HG02588 (cell line): ENCODE measurements at regions not wholly inside any gene's neighbourhood (a gene's known extent, or its start where the extent isn't known, plus 50 kb on each side); places are given as distances from the start of the nearest gene placed in this dataset.
"Not testable (repeated sequence)": the region's sequence is repeated elsewhere in the genome, so short reads cannot be mapped to it uniquely, and the experiment has no call there.

Experiments
- ATAC-seq: cut with Tn5 transposase; IDR thresholded peaks from one replicate; pipeline ENCODE4 v1.9.1; 2021; ENCODE audit warnings: mild to moderate bottlenecking, moderate library complexity; ENCODE audit not compliant: unreplicated experiment

DNA sequence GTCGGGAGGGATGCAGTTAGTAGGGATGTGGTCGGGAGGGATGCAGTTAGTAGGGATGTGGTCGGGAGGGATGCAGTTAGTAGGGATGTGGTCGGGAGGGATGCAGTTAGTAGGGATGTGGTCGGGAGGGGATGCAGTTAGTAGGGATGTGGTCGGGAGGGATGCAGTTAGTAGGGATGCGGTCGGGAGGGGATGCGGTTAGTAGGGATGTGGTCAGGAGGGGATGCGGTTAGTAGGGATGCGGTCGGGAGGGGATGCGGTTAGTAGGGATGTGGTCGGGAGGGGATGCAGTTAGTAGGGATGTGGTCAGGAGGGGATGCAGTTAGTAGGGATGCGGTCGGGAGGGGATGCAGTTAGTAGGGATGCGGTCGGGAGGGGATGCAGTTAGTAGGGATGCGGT, 96.2 kb downstream of the BDH1 start:
- not testable (repeated sequence) for ATAC-seq

DNA sequence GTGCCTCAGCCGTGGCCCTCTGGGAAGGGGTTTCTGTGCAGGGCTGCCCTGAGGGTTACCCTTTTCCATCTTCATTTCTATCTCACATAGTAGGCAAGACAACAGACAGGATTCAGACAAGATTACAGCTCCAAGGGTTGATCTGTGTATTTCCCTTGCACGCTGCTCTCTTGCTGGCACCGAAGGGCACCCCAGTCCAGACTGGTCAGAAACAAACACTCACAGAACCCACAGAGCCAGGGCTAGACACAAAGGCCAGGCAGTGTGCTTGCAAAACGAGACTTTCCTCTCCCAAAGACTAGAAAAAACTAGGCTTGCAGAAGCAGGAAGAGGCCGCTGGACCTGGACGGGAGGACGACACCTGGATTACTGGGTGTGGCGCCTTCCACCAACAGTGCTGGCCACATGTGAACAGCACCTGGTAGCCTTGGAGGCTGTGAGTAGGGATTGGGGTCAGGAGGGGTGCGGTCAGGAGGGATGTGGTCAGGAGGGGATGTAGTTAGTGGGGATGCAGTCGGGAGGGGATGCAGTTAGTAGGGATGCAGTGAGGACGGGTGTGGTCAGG, 96.8 kb downstream of the BDH1 start:
- ATAC-seq = no peak

GRCh38 chr3:197458179-197458707, 97.5 kb downstream of the BDH1 start:
- no peak for ATAC-seq

- peak; percentile 65 for ATAC-seq
Observed at GRCh38 chr3:197456261-197457091, 99.3 kb downstream of the BDH1 start.

DNA sequence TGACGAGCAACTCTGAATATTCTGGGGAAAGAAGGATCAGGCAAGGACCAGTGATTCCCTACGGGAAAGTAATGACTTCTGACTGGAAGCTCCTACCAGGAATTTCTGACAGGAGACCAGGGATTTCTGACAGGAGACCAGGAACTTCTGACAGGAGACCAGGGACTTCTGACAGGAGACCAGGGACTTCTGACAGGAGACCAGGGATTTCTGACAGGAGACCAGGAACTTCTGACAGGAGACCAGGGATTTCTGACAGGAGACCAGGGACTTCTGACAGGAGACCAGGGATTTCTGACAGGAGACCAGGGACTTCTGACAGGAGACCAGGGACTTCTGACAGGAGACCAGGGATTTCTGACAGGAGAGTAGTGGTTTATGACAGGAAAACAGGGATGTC, 100.9 kb downstream of the BDH1 start:
- ATAC-seq = not testable (repeated sequence)

- no peak for ATAC-seq
Observed at GRCh38 chr3:197454014-197454413, 101.8 kb downstream of the BDH1 start.

DNA sequence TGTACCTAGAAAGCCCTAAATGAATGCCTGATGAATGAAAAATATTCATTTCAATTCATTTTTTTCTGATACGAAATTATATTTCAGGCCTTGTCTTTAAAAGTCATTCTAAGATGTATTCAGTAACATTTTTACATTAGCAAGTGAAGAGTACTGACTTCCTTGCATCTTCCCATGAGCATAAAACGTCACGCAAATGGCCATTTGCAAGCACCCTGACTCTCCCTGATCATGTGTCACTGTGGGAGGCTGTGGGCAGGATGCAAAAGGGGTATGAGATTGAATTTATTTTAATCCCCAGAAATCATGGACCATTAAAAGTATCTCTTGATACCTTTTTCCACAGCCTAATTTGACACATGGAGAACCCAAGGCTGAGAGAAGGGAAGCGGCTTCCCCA, 105.0 kb downstream of the BDH1 start:
- ATAC-seq = no peak

GRCh38 chr3:197450308-197450707, 105.5 kb downstream of the BDH1 start:
- no peak for ATAC-seq

DNA sequence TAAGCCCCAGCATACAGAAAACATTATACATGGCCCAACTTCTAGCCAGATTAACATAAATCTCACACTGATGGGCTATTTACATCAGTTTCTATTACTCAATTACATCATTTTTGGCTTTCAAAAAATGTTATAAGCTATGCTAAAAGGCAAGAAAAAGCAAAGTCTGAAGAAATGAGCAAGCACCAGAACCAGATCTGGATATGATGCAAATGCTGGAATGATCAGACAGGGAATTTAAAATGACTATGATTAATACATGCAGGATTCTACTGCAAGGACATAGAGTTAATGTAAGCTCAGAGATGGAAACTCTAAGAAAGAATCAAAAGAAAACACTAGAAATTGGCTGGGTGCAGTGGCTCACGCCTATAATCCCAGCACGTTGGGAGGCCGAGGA, 106.6 kb downstream of the BDH1 start:
- not testable (repeated sequence) for ATAC-seq

- ATAC-seq = not testable (repeated sequence)
Observed at GRCh38 chr3:197447781-197448180, 108.0 kb downstream of the BDH1 start.

- no peak for ATAC-seq
Observed at GRCh38 chr3:197447057-197447456, 108.7 kb downstream of the BDH1 start.

DNA sequence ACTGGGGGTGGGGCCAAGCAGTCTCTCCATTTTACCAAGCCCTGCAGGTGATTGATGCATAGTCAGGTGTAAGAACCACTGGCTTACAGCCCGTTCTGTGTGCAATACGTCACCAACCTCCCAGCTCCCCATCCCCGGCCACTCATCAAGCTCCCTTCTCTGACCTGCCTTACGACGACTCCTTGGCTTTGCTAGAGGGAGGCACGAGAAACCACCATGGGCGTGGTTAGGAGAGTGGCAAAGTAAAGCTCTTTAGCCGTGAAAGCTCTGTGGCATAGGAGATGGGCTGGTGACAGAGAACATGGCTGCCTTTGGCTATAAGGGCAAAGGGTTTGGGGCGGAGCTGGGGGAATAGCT, 109.1 kb downstream of the BDH1 start:
- no peak for ATAC-seq

GRCh38 chr3:197445896-197446699, 109.7 kb downstream of the BDH1 start:
- ATAC-seq = no peak

GRCh38 chr3:197444793-197445379, 110.9 kb downstream of the BDH1 start:
- ATAC-seq = no peak

DNA sequence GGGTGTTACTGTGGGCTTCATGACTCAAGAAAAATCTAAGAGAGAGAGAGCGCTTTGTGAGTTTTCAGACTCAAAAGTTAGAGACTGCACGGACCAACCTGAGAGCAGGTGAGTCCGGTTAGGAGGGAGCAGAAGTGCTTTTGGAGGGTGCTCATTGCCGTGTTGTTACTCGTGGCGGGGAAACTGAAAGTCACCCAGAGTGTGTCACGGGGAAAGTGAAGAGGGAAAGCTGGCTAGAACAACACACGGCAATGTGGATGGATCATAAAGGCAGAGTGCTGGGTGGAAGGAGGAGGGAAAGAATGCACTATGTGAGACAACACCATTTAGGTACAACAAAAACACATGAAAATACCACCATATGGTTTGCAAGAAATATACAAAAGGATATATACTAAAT, 112.3 kb downstream of the BDH1 start:
- ATAC-seq = no peak

DNA sequence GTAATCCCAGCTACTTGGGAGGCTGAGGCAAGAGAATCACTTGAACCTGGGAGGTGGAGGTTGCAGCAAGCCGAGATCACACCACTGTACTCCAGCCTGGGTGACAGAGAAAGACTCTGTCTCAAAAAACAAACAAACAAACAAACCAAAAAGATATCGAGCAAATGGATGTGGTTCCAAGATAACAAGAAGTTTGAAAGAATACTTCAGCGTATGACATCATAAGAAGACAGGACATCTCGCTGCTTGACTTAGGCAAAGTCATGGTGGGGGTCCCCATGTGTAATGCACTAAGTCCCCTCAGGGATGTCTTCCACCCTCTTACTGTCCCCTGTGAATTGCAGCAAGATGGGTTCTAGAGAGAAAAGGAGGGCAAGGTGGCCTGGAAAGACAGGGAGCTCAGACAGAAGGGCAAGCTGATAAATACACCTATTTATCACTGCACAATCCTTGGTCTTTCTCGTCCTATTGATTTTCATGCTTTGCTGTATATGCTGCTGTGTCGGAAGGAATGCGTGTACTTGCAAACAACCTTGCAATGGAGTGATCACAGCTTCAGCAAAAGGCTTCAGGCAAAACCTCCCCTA, 115.0 kb downstream of the BDH1 start:
- no peak for ATAC-seq

DNA sequence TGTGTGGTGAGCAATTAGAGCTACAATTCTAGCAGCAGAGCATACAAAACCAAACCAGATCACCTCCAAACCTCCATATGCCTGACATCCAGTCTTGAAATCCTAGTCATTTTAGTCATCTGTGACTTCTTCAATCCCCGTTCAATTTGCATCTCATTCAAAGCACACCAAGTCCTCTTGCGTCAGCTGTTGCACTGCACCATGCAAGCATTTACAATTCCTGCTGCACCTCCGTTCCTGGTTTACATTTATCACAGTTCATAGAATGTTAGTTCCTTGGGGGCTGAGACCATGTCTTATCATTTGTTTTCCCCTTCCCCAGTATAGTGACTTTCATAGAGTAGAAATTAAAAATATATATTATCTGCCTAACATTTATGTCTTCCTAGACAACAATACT, 116.9 kb downstream of the BDH1 start:
- ATAC-seq = no peak

GRCh38 chr3:197435426-197435825, 120.3 kb downstream of the BDH1 start:
- ATAC-seq = no peak

DNA sequence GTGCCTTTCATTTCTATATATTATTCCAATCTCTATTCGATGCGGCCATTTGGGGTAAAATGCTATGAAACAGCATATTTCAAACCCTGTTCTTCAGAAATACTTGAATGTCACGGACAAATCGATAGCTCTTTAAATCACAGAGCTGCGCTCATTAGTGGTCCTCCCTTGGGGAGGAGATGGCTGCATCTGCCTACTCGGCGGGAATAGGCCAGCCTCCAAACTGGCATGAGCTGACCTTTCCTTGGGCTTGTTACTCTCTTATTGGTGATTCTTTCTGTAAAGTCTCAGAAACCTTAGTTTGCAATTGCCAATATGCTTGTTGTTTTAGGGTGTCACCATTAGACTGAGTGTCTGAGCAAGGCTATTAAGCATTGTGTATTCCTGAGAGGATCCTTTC, 120.9 kb downstream of the BDH1 start:
- ATAC-seq = no peak

DNA sequence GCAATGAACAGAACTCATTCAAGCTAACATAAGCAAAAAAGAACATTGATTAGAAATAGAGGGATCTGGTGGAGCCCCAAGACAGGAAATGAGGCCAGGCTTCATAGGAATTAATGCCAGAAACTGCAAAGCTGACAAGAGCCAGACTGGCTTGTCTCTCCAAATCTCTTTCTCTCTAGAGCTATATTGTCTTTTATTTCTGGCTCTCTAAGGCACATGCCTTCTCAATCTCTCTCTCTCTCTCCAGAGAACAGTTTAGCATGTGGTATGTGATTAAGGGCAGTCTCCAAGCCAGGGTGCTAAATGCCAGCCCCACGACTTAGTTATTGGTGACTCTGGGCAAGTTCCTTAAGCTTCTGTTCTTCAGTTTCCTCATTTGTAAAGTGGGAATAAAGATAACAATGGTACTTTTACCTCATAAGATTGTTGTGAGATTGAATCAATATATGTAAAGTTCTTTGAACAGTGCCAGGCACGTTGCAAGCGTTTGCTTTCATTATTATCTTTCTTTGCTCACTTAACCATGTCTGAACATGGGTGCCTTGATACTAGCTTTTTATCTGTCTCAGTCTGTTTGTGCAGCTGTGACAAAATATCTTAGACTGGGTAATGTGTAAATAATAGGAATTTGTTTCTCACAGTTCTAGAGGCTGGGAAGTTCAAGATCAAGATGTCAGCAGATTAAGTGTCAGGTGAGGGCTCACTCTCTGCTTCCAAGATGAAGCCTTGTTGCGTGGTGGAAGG, 123.2 kb downstream of the BDH1 start:
- ATAC-seq = no peak
